Fibroblast of the aortic adventitia (primary cell): ENCODE measurements at regions not wholly inside any gene's neighbourhood (a gene's known extent, or its start where the extent isn't known, plus 50 kb on each side); places are given as distances from the start of the nearest gene placed in this dataset.

Source experiments
- DNase-seq: peaks from one replicate; pipeline ENCODE4 v3.0.0-alpha.2; 2010; ENCODE audit warnings: low read depth
- H3K4me3 ChIP-seq: 2 replicates; pipeline ENCODE4 v1.5.1; 2011; ENCODE audit warnings: low read depth, mild to moderate bottlenecking, control low read depth, low read length, moderate library complexity
- CTCF ChIP-seq: IDR thresholded peaks from 2 replicates; pipeline ENCODE4 v1.5.1; 2011; ENCODE audit warnings: mild to moderate bottlenecking, low read length, control low read depth, inconsistent platforms; ENCODE audit not compliant: insufficient read depth

- no peak for DNase-seq
- TF ChIP-seq CTCF, result no peak
- no peak overlapping the region for H3K4me3 ChIP-seq
Observed at GRCh38 chr16:79843145-79843544, 242.6 kb upstream of the MAF start.

- no peak overlapping the region for H3K4me3 ChIP-seq
- no peak for DNase-seq
- no peak for TF ChIP-seq CTCF
Observed at GRCh38 chr16:79842197-79842596, 241.7 kb upstream of the MAF start.

- no peak overlapping the region for H3K4me3 ChIP-seq
- no peak for TF ChIP-seq CTCF
- DNase-seq, result no peak
Observed at GRCh38 chr16:79839466-79840341, 239.2 kb upstream of the MAF start.

GRCh38 chr16:79838496-79839259, 238.1 kb upstream of the MAF start:
- no peak for DNase-seq
- no peak overlapping the region for H3K4me3 ChIP-seq
- no peak for TF ChIP-seq CTCF

GRCh38 chr16:79836144-79836543, 235.6 kb upstream of the MAF start:
- no peak overlapping the region for H3K4me3 ChIP-seq
- no peak for TF ChIP-seq CTCF
- no peak for DNase-seq

GRCh38 chr16:79835194-79835593, 234.7 kb upstream of the MAF start:
- H3K4me3 ChIP-seq, result no peak overlapping the region
- no peak for DNase-seq
- TF ChIP-seq CTCF, result no peak
